Stomach (tissue), 8 donors: ENCODE measurements at regions not wholly inside any gene's neighbourhood (a gene's known extent, or its start where the extent isn't known, plus 50 kb on each side); places are given as distances from the start of the nearest gene placed in this dataset.

Experiments used
- DNase-seq, 2 donors: peaks; one replicate each; pipeline versions ENCODE4 v3.0.0 to v3.0.0-alpha.2; 2013 to 2019
- H3K27ac ChIP-seq, 5 donors: fragments of 200-600 bp in 4 of 5; sonication (generic) in 4 of 5; one replicate each; pipeline ENCODE4 v1.5.1; 2013 to 2019; ENCODE audit warnings: mild to moderate bottlenecking in 1 of 5, moderate library complexity in 1 of 5
- H3K27me3 ChIP-seq, 3 donors: fragments of 200-600 bp; sonication (generic); one replicate each; pipeline ENCODE4 v1.5.1; 2017 to 2019; ENCODE audit warnings: mixed run types in 1 of 3
- H3K36me3 ChIP-seq, 4 donors: fragments of 200-600 bp; sonication (generic); 1 replicate in 3 of 4; 2 replicates in 1 of 4; pipeline ENCODE4 v1.5.1; 2016 to 2019
- H3K4me1 ChIP-seq, 4 donors: fragments of 200-600 bp; sonication (generic); one replicate each; pipeline ENCODE4 v1.5.1; 2016 to 2019
- H3K4me3 ChIP-seq, 4 donors: fragments of 200-600 bp; sonication (generic) in 3 of 4; one replicate each; pipeline ENCODE4 v1.5.1; 2016 to 2019; ENCODE audit warnings: mild to moderate bottlenecking in 1 of 4
- H3K9me3 ChIP-seq, 4 donors: fragments of 200-600 bp; sonication (generic); one replicate each; pipeline ENCODE4 v1.5.1; 2016 to 2019
- CTCF ChIP-seq, 7 experiments: fragments of 450-650 bp in 4 of 7; fragments of 200-600 bp in 3 of 7; sonication (generic) in 3 of 7; IDR thresholded peaks; one replicate each; pipeline ENCODE4 v1.5.1; 2016 to 2019; ENCODE audit warnings: antibody characterized with exemption in 7 of 7, control low read depth in 2 of 7, mild to moderate bottlenecking in 1 of 7
- EP300 ChIP-seq: sonication (generic); formaldehyde crosslinking; IDR thresholded peaks from one replicate; pipeline ENCODE4 v1.6.1; 2017; ENCODE audit warnings: antibody characterized with exemption
- POLR2A ChIP-seq, 4 donors: fragments of 450-650 bp; IDR thresholded peaks; one replicate each; pipeline ENCODE4 v1.6.1; 2016; ENCODE audit warnings: antibody characterized with exemption in 4 of 4, control low read depth in 2 of 4, mild to moderate bottlenecking in 1 of 4, moderate library complexity in 1 of 4
- POLR2AphosphoS5 ChIP-seq, 3 donors: sonication (generic); formaldehyde crosslinking; IDR thresholded peaks; one replicate each; pipeline ENCODE4 v1.6.1; 2016; ENCODE audit warnings: antibody characterized with exemption in 3 of 3
- WGBS, 5 donors: extraction: QIAGEN DNeasy Blood & Tissue Kit in 3 of 5; methylation state at CpG; one replicate each; pipeline versions ENCODE4 v1.1.5 to v1.1.7; 2013 to 2018; 5-methylcytosine and 5-hydroxymethylcytosine counted together
- intact Hi-C: fragments of 100-400 bp; cut with DNase I; formaldehyde crosslinking; loops from one replicate; pipeline ENCODE4 v1.15.1; 2023; ENCODE audit warnings: low total_unique reads
- donor health status: healthy with polysubstance abuse.
- donor health status: Bipolar disorder and iron deficiency.
- donor health status: healthy.

- WGBS, 5 donors: 73 to 82% (median 75%) methylated on average over 16 of the region's 16 CpGs
- H3K27ac ChIP-seq: no peak overlapping the region
- no peak overlapping the region for H3K4me3 ChIP-seq
- DNase-seq: no peak
- TF ChIP-seq EP300 (no peak), CTCF (IDR thresholded peaks at IDR 0.05) (no peak), POLR2AphosphoS5 (IDR thresholded peaks at IDR 0.05) (no peak), POLR2A (IDR thresholded peaks at IDR 0.05) (no peak)
- no peaks in the 10 kb centered on the region for H3K4me1 ChIP-seq
- intact Hi-C loops: no loop called here
- no peaks in the 10 kb centered on the region for H3K9me3 ChIP-seq
- H3K27me3 ChIP-seq: peaks cover 0 to 9% (median 0%) of the 10 kb centered on the region in 3 donors
- no peaks in the 10 kb centered on the region for H3K36me3 ChIP-seq
These were observed 293.2 kb upstream of the HABP2 start for GRCh38 chr10:113259576-113260226.

DNA sequence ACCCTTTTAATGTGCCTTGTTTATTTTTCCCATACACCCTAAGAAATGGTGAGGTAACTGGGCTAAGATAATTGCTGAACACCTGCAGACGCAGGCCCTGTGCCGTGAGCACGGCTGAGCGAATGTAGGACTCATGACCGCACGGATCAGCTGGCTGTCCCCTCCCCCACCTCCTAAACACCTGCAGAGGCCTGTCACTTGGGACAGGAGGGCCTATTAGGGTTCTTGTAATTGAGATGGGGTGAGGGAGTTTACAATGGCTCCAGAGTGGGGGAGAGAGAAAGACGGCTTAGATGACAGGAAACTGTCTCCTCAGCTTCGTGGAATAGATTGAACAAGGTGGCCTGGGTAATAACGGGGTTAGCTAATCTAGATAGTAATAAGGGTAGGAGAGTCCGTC is 291.7 kb upstream of the HABP2 start:
- Histone ChIP-seq H3K9me3 (no peaks in the 10 kb centered on the region), H3K27ac (no peak overlapping the region), H3K4me3 (no peak overlapping the region), H3K27me3 (peaks cover 0 to 9% (median 0%) of the 10 kb centered on the region in 3 donors), H3K36me3 (no peaks in the 10 kb centered on the region), H3K4me1 (no peaks in the 10 kb centered on the region)
- TF ChIP-seq EP300 (no peak), CTCF (IDR thresholded peaks at IDR 0.05) (no peak), POLR2AphosphoS5 (IDR thresholded peaks at IDR 0.05) (no peak), POLR2A (IDR thresholded peaks at IDR 0.05) (no peak)
- no peak for DNase-seq
- WGBS, 5 donors: 82 to 93% (median 87%) methylated on average over 10 of the region's 10 CpGs
- intact Hi-C loops: no loop called here

DNA sequence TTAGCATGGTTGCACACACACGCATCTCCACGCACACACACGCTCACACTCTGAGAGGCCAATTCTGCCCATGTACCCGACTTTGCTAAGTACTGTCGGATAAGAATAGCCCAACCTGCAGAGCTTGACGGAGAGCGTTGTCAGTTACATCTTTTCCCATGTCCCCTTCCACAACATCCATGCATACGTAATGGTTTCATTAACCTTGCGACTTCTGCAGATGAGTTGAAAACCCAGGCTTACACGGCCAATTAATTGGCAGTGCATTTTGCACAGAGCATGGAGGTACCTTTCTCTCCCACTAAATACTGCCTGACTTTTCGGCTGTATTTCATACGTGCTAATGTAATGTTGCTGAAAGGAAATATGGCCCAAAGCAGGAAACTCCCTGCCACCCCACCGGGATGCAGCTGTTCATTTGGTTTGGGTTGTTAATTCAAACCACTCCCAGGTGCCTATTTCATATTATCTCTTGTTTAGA is 291.2 kb upstream of the HABP2 start:
- intact Hi-C loops: no loop called here
- H3K4me1 ChIP-seq: no peaks in the 10 kb centered on the region
- no peak for TF ChIP-seq EP300
- TF ChIP-seq CTCF (IDR thresholded peaks at IDR 0.05): no peak
- no peak for TF ChIP-seq POLR2AphosphoS5 (IDR thresholded peaks at IDR 0.05)
- no peak for TF ChIP-seq POLR2A (IDR thresholded peaks at IDR 0.05)
- H3K27ac ChIP-seq: no peak overlapping the region
- H3K27me3 ChIP-seq: peaks cover 0 to 9% (median 0%) of the 10 kb centered on the region in 3 donors
- no peaks in the 10 kb centered on the region for H3K9me3 ChIP-seq
- H3K36me3 ChIP-seq: no peaks in the 10 kb centered on the region
- no peak for DNase-seq
- 84 to 91% (median 88%) methylated on average over 13 of the region's 13 CpGs for WGBS, 5 donors
- H3K4me3 ChIP-seq: no peak overlapping the region

GRCh38 chr10:113263056-113263455 is 289.8 kb upstream of the HABP2 start:
- 79 to 93% (median 87%) methylated on average over 3 of the region's 3 CpGs for WGBS, 5 donors
- intact Hi-C loops: no loop called here

More at GRCh38 chr10:113263056-113263455, 289.8 kb upstream of the HABP2 start:
- Histone ChIP-seq H3K36me3 (no peaks in the 10 kb centered on the region), H3K27ac (no peak overlapping the region), H3K27me3 (peaks cover 0 to 9% (median 0%) of the 10 kb centered on the region in 3 donors), H3K9me3 (no peaks in the 10 kb centered on the region), H3K4me3 (no peak overlapping the region), H3K4me1 (no peaks in the 10 kb centered on the region)
- no peak for DNase-seq
- TF ChIP-seq POLR2A (IDR thresholded peaks at IDR 0.05) (no peak), POLR2AphosphoS5 (IDR thresholded peaks at IDR 0.05) (no peak), CTCF (IDR thresholded peaks at IDR 0.05) (no peak), EP300 (no peak)
